Stimulated activated CD4-positive, alpha-beta T cell treated with anti-CD3 and anti-CD28 coated beads, Interleukin-12 subunit alpha, Interleukin-12 subunit beta, amount 100 ng/mL, for 48 hours (primary cell): ENCODE measurements at regions not wholly inside any gene's neighbourhood (a gene's known extent, or its start where the extent isn't known, plus 50 kb on each side); places are given as distances from the start of the nearest gene placed in this dataset.

Experiments
- DNase-seq, 3 donors: peaks; one replicate each; pipeline ENCODE4 v3.0.0-alpha.2; 2020; ENCODE audit warnings: low read depth in 2 of 3, low spot score in 1 of 3

GRCh38 chr9:2565676-2566340, 55.8 kb upstream of the VLDLR start:
- no peak for DNase-seq

GRCh38 chr9:2567922-2568321, 53.7 kb upstream of the VLDLR start:
- DNase-seq = no peak

DNA sequence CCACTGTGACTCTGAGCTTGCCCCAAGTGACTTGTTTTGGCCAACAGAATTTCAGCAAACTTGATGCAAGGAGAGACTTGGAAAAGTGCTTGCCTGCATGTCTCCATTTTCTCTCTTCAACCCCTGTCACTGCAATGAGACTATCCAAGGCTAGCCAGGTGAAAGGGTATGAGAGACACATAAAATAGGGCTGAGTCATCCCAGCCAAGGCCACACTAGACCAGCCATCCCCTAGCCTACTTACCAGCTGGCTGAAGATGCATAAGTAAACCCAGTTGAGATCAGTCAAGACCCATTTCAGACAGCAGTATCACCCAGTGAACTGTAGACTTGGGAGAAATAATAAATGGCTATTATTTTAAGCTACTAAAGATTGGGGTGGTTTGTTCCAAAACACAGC, 52.9 kb upstream of the VLDLR start:
- no peak for DNase-seq

DNA sequence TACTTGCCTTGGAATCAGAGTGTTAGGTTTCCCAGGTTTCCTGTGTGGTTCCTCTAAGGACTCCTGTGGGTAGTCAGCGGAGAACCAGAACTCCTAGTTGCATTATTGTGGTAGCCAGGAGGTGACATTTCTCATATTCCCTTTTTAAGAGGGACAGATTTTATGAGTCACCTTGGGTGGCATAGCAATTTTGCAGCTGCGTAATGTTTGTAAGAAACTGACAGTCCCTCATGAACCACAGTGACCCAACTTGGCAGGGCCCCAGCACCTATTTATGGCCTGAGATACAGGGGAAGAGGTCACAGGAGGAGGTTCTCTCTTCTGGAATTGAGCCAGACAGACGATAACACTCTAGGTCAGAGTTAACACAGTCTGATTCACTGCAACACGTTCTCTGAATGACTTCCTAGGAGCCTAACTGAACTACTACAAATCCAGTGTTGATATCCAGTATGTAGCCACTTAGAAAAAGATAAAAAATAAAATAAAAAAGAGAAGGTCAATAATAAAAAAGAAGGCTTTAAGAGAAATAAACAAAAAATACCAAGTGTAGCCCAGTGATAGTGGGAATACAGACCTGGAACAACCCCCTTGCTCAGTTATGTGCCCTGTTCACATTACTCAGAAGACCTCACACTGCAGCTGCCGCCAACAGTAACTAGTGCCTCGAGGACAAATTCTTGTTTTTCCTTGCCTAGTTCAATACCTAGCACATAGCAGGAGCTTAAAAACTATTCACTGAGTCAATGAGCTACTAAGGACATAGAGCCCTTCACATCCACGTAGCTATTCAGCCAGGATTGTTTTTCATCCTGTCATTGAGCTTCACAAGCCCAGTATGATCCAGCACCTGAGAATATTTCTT, 50.7 kb upstream of the VLDLR start:
- peak; percentile 3 to 44 (median 23) for DNase-seq
